Embryonic facial prominence (tissue), 1 donor: ENCODE measurements at regions not wholly inside any gene's neighbourhood (a gene's known extent, or its start where the extent isn't known, plus 50 kb on each side); places are given as distances from the start of the nearest gene placed in this dataset.

Experiments used
- DNase-seq: peaks from one replicate; pipeline ENCODE4 v3.0.0-alpha.2; 2016; ENCODE audit errors: extremely low spot score

DNA sequence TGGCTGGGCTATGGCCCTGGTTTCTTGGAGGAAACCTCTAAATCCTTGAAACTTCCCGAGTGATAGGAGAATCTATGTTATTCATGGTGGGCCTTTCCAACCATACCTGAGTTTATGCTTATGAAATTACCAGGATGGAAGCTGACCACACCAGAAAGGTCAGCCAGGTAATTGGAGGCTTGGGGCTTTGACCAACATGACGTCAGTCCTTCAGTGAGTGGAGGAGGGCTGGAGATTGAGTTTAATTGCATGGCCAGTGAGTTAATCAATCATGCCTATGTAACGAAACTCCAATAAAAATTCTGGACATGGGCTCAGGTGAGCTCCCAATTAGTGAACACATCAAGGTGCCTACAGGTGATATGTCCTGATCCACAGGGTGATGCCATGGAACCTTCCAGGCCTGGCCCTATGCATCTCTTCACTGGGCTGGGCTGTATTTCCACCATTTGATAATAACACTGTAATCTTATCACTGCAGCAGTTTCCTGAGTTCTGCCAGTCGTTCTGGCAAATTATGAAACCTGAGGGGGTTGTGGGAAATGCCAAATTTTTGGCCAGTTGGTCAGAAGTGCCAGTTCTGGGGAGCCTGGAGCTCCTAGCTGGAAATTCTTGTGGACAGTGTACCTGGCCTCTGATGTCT lies 106.5 kb downstream of the CDH26 start:
- no peak for DNase-seq

DNA sequence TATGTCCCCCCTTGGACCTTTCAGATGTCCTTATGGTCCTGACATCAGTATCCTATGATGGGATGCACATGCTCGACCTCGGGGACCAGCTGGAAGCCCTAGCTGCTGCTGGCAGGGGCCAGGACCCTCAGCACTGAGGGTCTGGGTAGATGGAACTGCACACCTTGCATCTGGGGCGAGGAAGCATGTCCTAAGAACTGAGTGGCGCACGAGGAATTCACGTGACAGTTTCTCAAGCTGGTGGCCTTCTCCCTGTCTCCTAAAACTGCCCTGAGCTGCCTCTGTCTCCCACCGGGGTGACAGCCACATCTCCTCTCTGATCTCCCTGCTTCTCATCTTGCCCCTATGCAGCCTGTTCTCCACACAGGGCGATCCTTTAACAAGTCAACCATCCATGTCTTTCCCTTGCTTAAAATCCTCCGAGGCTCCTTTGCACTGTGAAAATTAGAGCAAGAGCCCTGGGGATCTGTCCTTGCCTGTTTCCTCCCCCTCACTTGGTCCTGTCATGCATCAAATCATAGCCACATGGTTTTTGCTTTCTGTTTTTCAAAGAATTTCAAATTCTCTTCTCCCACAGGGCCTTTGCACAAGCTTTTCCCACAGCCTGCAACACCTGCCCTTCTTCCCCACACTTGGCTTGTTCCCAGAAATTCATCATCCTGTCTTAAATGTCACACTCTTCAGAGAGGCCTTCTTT lies 107.7 kb downstream of the CDH26 start:
- DNase-seq = no peak

DNA sequence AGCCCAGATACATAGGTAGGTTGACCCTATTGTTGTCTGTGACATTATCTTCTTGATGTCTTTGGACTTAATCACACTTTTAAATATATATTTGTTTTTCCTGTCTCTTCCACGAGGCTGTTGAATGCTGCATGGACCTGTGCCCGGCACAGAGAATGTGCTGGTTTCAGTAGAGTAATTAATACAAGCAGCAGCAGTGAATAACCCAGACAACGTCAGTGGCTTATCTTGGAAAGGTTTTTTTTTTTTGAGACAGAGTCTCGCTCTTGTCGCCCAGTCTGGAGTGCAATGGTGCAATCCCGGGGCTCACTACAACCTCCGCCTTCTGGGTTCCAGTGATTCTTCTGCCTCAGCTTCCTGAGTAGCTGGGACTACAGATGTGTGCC lies 108.2 kb downstream of the CDH26 start:
- DNase-seq = no peak

DNA sequence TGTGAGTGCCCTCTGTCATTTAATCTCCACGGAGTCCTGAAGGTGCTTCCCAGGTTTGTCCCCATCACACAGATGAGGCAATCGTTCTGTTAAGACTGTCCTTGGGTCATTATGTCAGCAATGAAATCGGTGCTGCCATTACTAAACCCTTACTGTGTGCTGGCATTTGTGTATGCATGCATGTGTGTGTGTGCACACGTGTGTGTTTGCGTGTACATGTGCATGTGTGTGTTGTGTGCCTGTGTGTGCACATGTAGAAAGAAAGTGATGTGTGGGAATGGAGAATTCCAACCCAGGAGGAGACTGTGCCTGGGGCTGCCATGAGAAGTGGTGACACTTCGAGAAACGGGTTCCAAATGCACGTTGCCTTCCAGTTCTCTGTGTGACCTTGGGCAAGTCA lies 110.3 kb downstream of the CDH26 start:
- DNase-seq = no peak

DNA sequence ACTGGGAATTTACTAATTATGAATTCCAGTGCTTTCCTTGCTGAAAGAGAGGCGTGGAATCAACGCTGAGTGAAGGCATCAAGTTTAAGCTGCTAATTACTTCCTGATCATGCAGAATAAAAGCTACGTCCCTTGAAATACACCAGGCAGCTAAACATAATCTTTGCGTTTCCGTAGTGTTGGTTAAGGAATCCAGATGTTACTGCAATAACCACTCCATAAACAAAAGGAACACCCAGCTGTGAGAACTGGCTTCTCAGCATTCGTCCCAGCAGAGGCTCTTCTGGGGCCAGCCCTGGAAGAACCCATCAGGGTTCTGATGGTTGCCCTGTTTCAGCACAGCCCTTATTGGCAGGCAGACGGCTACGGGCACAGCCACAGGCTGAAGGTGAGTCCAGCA lies 111.4 kb downstream of the CDH26 start:
- DNase-seq = no peak

DNA sequence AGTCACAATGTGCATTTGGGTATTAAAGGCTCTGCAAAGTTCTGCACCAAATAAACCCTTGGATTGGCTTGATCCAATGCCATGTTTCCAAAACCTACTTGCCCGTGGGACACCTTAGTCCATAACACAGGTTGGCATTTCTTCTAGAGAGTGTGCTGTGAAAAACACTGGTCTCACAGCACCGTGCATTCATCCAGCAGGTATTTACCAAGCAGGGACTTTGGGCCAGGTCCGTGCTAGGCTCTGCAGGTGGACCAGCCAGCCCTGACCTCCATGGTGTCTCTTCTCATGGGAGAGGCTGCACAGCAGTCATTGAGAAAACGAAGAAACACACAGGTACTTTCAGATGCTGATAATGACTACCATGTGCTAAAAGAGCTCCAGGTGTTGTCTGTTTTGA lies 112.6 kb downstream of the CDH26 start:
- DNase-seq = no peak

DNA sequence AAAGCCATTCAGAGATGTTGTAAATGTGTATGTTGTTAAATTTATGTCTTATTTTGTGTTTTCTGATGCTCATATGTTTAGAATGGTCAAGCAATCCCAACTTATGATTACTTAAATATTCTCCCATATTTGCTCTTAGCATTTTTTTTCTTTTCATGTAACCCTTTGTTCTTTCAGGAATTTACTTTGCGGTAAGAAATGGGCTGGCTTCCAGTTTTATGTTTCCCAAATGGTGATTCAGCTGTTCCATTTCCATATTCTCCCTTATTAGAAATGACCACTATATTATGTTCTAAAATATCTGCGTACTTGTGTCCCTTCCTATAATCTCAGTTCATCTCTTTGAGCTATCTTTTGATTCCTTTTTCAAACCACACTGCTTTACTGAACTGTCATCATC lies 113.7 kb downstream of the CDH26 start:
- DNase-seq = no peak

DNA sequence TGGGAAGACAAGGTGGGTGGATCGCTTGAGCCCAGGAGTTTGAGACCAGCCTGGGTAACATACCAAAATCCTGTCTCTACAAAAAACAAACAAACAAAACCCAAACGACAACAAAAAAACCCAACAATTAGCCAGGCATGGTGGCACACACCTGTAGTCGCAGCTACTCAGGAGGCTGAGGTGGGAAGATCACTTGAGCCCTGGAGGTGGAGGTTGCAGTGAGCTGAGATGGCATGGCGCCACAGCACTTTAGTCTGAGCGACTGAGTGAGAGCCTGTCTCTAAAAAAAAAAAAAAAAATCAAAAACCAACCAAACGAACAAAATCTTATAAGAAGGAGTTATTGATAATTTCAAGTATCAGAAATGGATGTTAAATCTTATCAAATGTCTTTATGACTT lies 114.9 kb downstream of the CDH26 start:
- DNase-seq = no peak

DNA sequence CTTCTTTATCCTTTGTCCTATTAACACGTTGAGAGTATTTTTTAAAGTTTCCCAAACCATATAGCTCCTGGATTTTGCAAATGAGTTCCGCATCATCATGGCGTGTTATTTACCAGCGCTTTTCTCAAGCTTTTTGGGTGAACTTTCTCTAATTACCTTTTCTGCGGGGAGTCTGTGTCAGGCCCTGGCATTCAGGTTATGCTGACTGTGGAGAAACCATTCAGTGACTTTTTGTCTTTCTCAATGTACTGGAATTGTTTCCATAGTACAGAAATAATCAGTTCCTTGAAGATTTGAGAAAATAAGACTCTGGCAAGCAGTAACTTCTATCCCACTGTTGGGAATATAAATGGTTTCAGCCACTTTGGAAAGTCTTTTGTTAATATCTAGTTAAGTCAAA lies 115.3 kb downstream of the CDH26 start:
- DNase-seq = no peak

DNA sequence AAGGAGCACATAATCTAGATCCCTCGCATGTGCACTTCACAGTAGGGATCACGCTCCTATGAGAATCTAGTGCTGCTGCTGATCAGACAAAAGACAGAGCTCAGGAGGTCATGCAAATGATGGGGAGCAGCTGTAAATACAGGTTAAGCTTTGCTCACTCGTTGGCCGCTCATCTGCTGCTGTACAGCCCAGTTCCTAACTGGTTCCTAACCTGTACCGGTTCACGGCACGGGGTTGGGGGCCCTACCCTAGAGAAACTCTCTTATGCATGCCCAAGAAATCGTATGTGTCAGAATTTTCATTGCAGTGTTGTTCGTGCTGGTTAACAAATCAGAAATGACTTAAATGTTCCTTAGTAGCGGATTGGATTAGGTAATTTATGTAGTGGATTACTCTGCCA lies 116.1 kb downstream of the CDH26 start:
- DNase-seq = no peak

DNA sequence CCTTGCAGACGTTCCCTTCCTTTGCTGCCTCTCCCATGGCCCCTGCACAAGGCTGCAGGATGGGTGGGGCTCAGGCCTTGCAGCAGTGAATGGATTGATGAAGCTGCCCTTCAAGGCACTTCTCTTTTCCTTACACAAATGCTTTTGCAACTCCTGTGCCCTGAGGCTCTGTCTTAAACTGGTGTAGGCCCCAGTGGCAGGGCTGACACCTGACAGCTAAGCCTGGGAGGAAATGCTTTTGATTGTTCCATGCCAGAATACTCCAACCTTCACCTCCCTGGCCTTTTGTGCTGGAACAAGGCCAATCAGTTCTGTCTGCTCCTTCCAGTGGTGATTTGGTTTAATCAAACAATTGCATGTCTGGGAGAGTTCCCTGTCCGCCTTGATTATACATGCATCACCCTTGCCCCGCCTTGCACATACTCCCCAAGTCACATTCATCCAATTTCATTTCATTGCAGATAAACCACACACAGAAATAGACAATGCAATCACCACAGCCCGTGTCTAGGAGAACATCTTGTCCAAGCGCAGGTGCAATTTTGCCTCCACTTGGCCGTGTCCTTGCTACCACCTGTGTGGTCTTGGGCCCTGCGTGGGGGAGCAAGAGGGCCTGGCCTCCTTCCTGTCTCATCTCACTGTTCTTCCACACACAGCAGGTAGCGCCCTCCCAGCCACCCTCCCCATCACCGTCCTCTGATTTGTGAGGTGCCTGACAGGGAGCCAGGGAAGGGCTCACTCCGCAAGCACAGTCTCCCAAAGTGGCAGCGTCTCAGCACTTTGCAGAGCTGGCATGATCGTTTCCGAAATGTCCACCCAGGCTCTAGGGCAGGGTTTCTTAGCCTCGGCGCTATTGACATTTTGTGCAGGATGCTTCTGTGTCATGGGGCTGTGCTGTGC lies 120.4 kb downstream of the CDH26 start:
- DNase-seq = no peak

DNA sequence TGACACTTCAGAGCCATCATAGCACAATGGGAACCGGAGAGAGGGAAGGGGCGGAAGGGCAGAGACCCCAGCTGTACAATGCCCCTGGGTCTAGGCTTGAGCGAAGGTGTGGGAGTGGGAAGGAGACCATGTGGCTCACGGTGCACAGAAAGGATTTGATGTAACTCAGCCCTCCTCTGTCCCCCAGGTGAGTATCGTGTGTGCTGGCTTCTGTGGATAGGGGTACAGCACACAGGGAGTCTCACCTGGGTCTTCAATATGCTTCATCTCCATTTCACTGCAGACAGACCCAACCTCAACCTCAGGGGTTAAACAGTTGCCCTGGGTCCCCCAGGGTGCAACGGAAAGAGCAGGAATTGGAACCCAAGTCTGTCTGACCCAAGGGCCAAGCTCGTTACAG lies 122.2 kb downstream of the CDH26 start:
- DNase-seq = no peak

DNA sequence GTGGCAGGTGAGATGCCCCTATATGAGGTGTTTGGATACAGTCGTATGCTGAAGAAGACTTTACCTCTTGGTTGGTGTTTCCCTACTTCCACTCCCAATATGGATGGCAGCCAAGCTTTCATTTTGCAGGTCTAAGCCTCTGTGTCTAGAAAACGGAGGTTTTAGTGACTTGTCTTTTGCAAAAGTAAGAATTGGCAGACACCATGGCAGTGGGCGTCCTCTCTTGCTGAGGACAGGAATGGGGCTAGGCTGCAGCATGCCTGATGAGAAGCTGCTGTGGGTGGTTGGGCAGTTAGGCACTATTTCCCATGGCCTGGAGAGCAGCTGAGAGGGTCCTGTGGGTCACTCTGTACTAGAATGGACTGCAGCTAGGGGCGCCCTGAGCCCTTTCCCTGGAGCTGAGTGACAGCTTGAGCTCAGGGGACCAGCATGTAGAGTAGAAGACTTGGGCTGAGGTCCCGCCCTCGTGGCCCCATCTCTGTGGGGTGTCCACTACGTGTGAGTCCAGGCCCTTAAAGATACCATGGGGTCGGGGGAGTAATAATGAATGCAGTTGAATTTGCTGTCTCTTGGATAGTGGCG lies 127.4 kb downstream of the CDH26 start:
- no peak for DNase-seq

DNA sequence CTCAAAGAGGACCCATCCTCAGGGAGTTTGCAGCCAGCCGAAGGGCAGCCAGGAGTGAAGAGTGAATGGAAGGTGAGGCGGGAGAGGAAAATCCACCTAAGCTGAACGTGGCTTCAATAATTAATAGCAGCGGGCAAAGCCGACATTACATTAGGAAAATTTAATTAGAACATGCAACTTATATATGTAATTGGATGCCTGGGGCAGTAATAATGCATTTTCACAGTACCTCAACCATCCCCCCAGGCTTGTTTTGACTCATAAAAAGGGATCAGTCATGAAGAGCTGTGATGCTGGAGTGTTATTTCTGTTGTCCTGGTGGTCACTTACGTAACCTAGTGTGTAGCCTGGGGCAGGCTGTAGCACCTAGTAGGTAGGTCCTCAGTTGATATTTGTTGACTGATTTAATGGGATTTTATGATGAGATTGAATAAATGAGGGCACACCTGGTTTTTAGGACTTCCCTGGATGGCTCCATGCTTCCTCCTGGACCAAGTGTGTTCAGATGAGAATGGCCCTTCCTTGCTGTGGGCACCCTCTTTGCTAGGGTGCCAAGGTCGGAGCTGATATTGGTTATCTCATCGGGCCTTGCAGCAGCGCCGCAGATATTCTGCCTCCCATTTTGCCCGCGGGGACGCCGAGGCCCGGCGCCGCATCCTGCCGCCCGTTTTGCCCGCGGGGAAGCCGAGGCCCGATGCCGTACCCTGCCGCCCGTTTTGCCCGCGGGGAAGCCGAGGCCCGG lies 128.8 kb downstream of the CDH26 start:
- DNase-seq = no peak

DNA sequence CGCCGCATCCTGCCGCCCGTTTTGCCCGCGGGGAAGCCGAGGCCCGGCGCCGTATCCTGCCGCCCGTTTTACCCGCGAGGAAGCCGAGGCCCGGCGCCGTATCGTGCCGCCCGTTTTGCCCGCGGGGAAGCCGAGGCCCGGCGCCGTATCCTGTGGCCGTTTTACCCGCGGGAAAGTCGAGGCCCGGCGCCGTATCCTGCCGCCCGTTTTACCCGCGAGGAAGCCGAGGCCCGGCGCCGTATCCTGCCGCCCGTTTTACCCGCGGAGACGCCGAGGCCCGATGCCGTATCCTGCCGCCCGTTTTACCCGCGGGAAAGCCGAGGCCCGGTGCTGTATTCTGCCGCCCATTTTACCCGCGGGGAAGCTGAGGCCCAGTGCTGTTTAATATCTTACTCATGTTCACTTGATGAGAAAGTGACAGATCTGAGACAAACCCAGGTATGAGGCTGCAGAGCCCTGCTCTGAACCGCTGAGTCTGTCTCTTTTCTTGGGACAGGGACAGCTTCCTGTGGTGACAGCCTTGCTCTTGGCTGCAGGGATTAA lies 129.4 kb downstream of the CDH26 start:
- DNase-seq = no peak

DNA sequence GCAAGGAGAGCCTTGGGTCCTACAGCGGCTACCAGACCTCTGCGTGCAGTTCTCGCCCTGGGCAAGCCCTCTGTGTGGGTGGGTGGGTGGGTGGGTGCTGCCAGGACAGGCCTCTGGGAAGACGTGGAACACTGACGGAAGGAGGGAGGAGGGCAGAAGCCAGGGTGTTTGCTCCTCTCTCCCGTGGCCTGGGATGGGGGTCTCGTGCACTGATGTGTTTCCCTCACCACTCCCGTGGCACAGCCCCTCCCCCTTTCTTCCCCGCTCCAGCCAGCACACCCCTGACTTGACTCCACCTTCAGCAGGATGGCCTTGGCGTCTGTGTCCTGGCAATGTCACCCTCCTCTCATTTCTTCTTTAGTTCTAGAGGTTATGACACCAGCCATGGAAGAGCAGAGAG lies 130.0 kb downstream of the CDH26 start:
- DNase-seq = no peak

DNA sequence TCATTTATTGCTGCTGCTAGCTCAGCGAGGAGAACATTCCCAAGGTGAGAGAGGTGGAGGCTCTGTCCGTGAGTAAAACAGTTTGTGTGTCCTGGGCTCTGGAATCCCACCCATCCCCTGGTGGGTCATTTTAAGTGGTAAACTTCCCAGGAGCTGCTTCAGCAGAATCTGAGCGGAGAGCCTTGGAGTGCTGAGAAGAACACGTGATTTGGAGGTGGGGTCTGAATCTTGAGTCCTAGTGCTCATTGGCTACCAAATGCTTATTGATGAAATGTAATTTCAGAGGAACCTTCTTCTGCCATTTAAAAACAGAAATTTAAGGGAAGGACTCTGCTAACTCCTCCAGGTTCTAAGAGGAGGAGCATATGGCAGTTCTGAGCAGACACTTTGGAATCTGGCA lies 132.4 kb downstream of the CDH26 start:
- no peak for DNase-seq

DNA sequence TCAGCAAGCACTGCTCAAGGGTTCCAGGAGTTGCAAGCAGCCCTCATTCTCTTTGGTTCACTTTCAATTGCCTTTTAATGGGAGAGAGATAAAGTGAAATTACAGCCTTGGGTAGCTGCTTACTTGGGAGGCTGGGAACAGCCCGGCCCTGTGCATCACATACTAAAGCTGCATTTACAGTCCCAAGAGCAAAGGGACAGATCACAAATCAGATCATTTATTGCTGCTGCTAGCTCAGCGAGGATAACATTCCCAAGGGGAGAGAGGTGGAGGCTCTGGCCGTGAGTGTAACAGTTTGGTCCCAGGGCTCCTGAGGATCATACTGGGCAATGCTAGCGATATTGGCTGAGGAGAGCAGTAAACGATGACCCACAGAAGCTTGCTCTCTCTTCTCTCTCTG lies 133.1 kb downstream of the CDH26 start:
- DNase-seq = no peak

DNA sequence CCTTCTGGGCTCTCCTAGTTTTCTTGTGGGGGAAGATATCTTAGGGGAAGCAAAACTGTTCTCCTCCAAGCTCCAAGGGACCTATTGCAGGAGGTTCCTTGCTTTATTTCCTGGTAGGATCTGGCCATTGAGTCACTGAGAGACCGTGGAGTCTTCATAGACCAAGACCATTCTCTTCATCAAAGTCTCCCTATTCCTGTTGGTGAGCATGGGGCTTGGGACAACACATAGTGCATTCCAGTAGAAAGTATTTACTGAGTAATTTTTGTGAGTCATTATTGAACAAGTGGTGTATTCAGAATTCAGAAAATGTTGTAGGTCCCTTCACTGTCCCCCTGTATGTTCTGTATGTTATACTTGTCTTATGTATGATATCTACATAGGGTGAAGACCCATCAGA lies 133.6 kb downstream of the CDH26 start:
- no peak for DNase-seq

DNA sequence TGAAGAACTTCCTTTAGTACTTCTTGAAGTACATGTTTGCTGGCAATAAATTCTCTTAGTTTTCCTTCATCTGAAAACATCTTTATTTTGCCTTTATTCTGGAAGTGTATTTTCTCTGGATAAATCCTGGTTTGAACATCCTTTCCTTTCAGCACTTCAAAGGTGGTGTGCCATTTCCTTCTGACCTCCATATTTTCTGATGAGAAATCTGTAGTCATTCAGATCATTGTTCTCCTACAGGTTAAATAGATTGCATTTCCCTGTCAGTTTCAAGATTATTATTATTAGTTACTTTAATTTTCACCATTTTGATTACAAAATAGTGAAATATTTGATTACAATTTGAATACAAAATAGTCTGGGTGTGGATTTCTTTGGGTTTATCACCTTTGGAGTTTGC lies 134.5 kb downstream of the CDH26 start:
- DNase-seq = no peak

DNA sequence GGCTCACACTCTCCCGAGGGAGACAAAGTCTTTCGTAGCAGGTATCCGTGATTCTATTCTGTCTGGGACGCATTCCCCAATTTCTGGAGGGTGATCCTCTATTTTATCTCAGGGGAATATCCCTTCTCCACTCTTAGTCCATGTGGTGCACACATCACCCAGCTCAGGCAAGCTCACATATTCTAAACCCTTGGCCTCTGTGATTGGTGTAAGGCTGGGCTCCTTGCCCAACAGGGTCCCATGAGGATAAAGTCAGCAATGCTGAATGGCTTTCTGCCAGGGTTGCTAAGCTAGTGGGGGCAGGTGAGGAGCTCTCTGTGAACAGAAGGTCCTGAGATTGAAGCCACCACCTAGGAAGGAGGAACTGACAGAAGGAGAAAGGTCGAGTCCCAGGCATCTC lies 137.2 kb downstream of the CDH26 start:
- no peak for DNase-seq

DNA sequence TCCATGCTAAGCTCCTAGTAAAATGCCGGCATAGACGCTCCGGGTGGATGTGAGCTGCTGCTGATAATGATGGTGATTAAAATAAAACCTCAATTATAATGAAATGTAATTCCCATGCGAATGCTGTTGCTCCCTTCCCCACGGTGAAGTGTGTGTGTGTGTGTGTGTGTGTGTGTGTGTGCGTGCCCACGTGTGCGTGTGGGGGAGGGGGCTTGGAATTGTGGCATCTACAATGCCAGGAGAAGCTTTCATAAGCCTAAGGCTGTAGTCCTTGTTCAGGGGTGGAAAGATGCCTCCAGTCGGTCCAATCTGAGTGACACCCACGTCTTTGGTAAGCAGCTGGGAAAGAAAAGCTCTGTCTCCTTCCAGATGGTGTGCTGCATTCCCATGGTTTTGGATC lies 137.9 kb downstream of the CDH26 start:
- DNase-seq = no peak
